GM18511 (cell line): ENCODE measurements at regions not wholly inside any gene's neighbourhood (a gene's known extent, or its start where the extent isn't known, plus 50 kb on each side); places are given as distances from the start of the nearest gene placed in this dataset.

Experiments used
- ATAC-seq: cut with Tn5 transposase; IDR thresholded peaks from one replicate; pipeline ENCODE4 v1.9.1; 2021; ENCODE audit warnings: mild to moderate bottlenecking, moderate library complexity; ENCODE audit not compliant: unreplicated experiment

GRCh38 chr18:51637881-51638280, 440.4 kb upstream of the MEX3C start:
- no peak for ATAC-seq

GRCh38 chr18:51639541-51639940, 442.1 kb upstream of the MEX3C start:
- ATAC-seq = no peak

- no peak for ATAC-seq
Measured at GRCh38 chr18:51643483-51643882, 446.0 kb upstream of the MEX3C start.

GRCh38 chr18:51645607-51646006, 448.1 kb upstream of the MEX3C start:
- no peak for ATAC-seq

- no peak for ATAC-seq
Measured at GRCh38 chr18:51647346-51647745, 449.9 kb upstream of the MEX3C start.

GRCh38 chr18:51647942-51648341, 450.5 kb upstream of the MEX3C start:
- no peak for ATAC-seq

GRCh38 chr18:51649796-51650195, 452.3 kb upstream of the MEX3C start:
- ATAC-seq = no peak

- ATAC-seq = no peak
Measured at GRCh38 chr18:51651761-51652160, 454.3 kb upstream of the MEX3C start.

GRCh38 chr18:51653507-51654213, 456.2 kb upstream of the MEX3C start:
- ATAC-seq = no peak

GRCh38 chr18:51654488-51655326, 457.2 kb upstream of the MEX3C start:
- peak; percentile 80 for ATAC-seq

GRCh38 chr18:51655327-51655698, 457.8 kb upstream of the MEX3C start:
- peak; percentile 95 for ATAC-seq

- no peak for ATAC-seq
Measured at GRCh38 chr18:51656249-51656648, 458.8 kb upstream of the MEX3C start.

- no peak for ATAC-seq
Measured at GRCh38 chr18:51658436-51658835, 461.0 kb upstream of the MEX3C start.

GRCh38 chr18:51659781-51660180, 462.3 kb upstream of the MEX3C start:
- ATAC-seq = no peak

GRCh38 chr18:51660188-51660715, 462.8 kb upstream of the MEX3C start:
- ATAC-seq = no peak

GRCh38 chr18:51664236-51664635, 466.8 kb upstream of the MEX3C start:
- ATAC-seq = no peak

GRCh38 chr18:51666763-51667191, 469.3 kb upstream of the MEX3C start:
- ATAC-seq = no peak

- ATAC-seq = peak; percentile 83
Measured at GRCh38 chr18:51668101-51668500, 470.6 kb upstream of the MEX3C start.

GRCh38 chr18:51668607-51669006, 471.1 kb upstream of the MEX3C start:
- ATAC-seq = peak; percentile 14

- no peak for ATAC-seq
Measured at GRCh38 chr18:51686590-51686989, 489.1 kb upstream of the MEX3C start.

- ATAC-seq = no peak
Measured at GRCh38 chr18:51687845-51688585, 490.5 kb upstream of the MEX3C start.
